MM.1S (cell line): ENCODE measurements at regions not wholly inside any gene's neighbourhood (a gene's known extent, or its start where the extent isn't known, plus 50 kb on each side); places are given as distances from the start of the nearest gene placed in this dataset.

Experiments
- CTCF ChIP-seq: fragments of 300-600 bp; sonication (generic); IDR thresholded peaks from 2 replicates; pipeline ENCODE4 v1.5.1; 2016; ENCODE audit warnings: antibody characterized with exemption, low read length, mixed read lengths
- EZH2 ChIP-seq: fragments of 300-600 bp; sonication (generic); optimal IDR thresholded peaks from 2 replicates; pipeline ENCODE3; 2017; ENCODE audit warnings: low read depth, mild to moderate bottlenecking, antibody characterized with exemption, low read length, mixed read lengths
- EZH2phosphoT487 ChIP-seq: fragments of 300-600 bp; sonication (generic); IDR thresholded peaks from 2 replicates; pipeline ENCODE4 v1.6.1; 2018; ENCODE audit warnings: antibody characterized with exemption, low read length

- no peak for TF ChIP-seq CTCF
- no peak for TF ChIP-seq EZH2phosphoT487
- TF ChIP-seq EZH2 = no peak
These were observed 97.1 kb upstream of the CHL1 start for GRCh38 chr3:99506-99905.
